Neural cell (in vitro differentiated cells): ENCODE measurements at regions not wholly inside any gene's neighbourhood (a gene's known extent, or its start where the extent isn't known, plus 50 kb on each side); places are given as distances from the start of the nearest gene placed in this dataset.

Experiments
- EZH2 ChIP-seq: fragments of 200-600, 300-800 bp; shearing (Covaris generic), sonication (generic); IDR thresholded peaks from 2 replicates; pipeline ENCODE4 v1.6.1; 2014; ENCODE audit warnings: antibody characterized with exemption, low read length, borderline replicate concordance, mild to moderate bottlenecking; ENCODE audit not compliant: insufficient read depth, poor library complexity, severe bottlenecking
- MXI1 ChIP-seq: fragments of 450-650 bp; conservative IDR thresholded peaks from 2 replicates; pipeline ENCODE4 v1.6.1; 2014; ENCODE audit warnings: antibody characterized with exemption, mild to moderate bottlenecking; ENCODE audit not compliant: poor library complexity, severe bottlenecking
- POLR2AphosphoS5 ChIP-seq: IDR thresholded peaks from 2 replicates; pipeline ENCODE4 v1.6.1; 2012
- SMC3 ChIP-seq: fragments of 450-650 bp; conservative IDR thresholded peaks from 2 replicates; pipeline ENCODE4 v1.6.1; 2014; ENCODE audit warnings: antibody characterized with exemption, mild to moderate bottlenecking, moderate library complexity; ENCODE audit not compliant: poor library complexity
- TAF1 ChIP-seq: IDR thresholded peaks from 2 replicates; pipeline ENCODE4 v1.6.1; 2012; ENCODE audit warnings: low read depth
- TF ChIP-seq, protein P1 (sequence below): fragments of 450-650 bp; IDR thresholded peaks from 2 replicates; pipeline ENCODE4 v1.5.1; 2014; ENCODE audit warnings: antibody characterized with exemption, mild to moderate bottlenecking, moderate library complexity; ENCODE audit not compliant: poor library complexity, severe bottlenecking

DNA sequence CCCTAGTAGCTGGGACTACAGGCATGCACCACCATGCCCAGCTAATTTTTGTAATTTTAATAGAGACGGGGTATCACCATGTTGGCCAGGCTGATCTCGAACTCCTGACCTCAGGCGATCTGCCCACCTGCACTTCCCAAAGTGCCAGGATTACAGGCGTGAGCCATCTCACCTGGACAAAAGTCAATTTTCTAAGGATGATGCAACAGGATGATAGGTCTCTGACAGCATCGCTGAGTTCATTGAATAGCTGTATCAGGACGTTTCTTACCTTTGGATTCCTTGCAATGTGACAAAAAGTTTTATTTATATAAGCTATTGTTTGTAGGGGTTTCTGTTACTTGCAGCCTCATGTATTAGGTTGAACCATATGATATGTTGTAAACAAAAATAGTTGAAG is 55.5 kb upstream of the PCED1B start:
- TF ChIP-seq EZH2 (no peak), POLR2AphosphoS5 (no peak), TAF1 (no peak), SMC3 (no peak), MXI1 (no peak)
- TF ChIP-seq, protein P1, sequence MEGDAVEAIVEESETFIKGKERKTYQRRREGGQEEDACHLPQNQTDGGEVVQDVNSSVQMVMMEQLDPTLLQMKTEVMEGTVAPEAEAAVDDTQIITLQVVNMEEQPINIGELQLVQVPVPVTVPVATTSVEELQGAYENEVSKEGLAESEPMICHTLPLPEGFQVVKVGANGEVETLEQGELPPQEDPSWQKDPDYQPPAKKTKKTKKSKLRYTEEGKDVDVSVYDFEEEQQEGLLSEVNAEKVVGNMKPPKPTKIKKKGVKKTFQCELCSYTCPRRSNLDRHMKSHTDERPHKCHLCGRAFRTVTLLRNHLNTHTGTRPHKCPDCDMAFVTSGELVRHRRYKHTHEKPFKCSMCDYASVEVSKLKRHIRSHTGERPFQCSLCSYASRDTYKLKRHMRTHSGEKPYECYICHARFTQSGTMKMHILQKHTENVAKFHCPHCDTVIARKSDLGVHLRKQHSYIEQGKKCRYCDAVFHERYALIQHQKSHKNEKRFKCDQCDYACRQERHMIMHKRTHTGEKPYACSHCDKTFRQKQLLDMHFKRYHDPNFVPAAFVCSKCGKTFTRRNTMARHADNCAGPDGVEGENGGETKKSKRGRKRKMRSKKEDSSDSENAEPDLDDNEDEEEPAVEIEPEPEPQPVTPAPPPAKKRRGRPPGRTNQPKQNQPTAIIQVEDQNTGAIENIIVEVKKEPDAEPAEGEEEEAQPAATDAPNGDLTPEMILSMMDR: no peak
